Upper lobe of right lung (tissue), 1 donor: ENCODE measurements at regions not wholly inside any gene's neighbourhood (a gene's known extent, or its start where the extent isn't known, plus 50 kb on each side); places are given as distances from the start of the nearest gene placed in this dataset.
"Not testable (repeated sequence)": the region's sequence is repeated elsewhere in the genome, so short reads cannot be mapped to it uniquely, and the experiment has no call there.

Experiments
- ATAC-seq: fragments of 200-7000 bp; cut with Tn5 transposase; one replicate; pipeline ENCODE4 v1.9.1; 2020; ENCODE audit warnings: mild to moderate bottlenecking, moderate library complexity
- DNase-seq: peaks from one replicate; pipeline ENCODE4 v3.0.0-alpha.2; 2020
- H3K27ac ChIP-seq: fragments of 200-600 bp; one replicate; pipeline ENCODE4 v1.8.0; 2022
- H3K27me3 ChIP-seq: fragments of 200-600 bp; one replicate; pipeline ENCODE4 v1.8.0; 2022; ENCODE audit warnings: mild to moderate bottlenecking
- H3K36me3 ChIP-seq: fragments of 200-600 bp; one replicate; pipeline ENCODE4 v1.8.0; 2022
- H3K4me1 ChIP-seq: fragments of 200-600 bp; one replicate; pipeline ENCODE4 v1.8.0; 2022
- H3K4me3 ChIP-seq: fragments of 200-600 bp; one replicate; pipeline ENCODE4 v1.8.0; 2022; ENCODE audit warnings: mild to moderate bottlenecking
- H3K9me3 ChIP-seq: fragments of 200-600 bp; one replicate; pipeline ENCODE4 v1.8.0; 2022
- CTCF ChIP-seq: fragments of 200-600 bp; IDR thresholded peaks from one replicate; pipeline ENCODE4 v1.8.0; 2022; ENCODE audit warnings: antibody characterized with exemption
- intact Hi-C: fragments of 100-400 bp; cut with DNase I; formaldehyde crosslinking; loops from one replicate; pipeline ENCODE4 v1.11.0; 2022
- donor health status: DM: no; HTN: yes; CAD: no; lungs with severe emphysema.

- intact Hi-C loops = no loop called here
- Histone ChIP-seq H3K36me3 (no peaks in the 10 kb centered on the region), H3K9me3 (no peaks in the 10 kb centered on the region), H3K27me3 (no peaks in the 10 kb centered on the region), H3K27ac (no peak overlapping the region), H3K4me3 (no peak overlapping the region), H3K4me1 (peaks cover 30% of the 10 kb centered on the region)
- no peak for TF ChIP-seq CTCF
- ATAC-seq (no peak), DNase-seq (no peak)
These were observed 98.2 kb downstream of the UTRN start for GRCh38 chr6:144383336-144383735.

- no peak overlapping the region for H3K27ac ChIP-seq
- TF ChIP-seq CTCF = no peak
- ATAC-seq (no peak), DNase-seq (no peak)
- no peaks in the 10 kb centered on the region for H3K9me3 ChIP-seq
- H3K4me1 ChIP-seq = peaks cover 26% of the 10 kb centered on the region
- no peaks in the 10 kb centered on the region for H3K27me3 ChIP-seq
- intact Hi-C loops = no loop called here
- no peak overlapping the region for H3K4me3 ChIP-seq
- H3K36me3 ChIP-seq = no peaks in the 10 kb centered on the region
These were observed 99.3 kb downstream of the UTRN start for GRCh38 chr6:144384427-144384826.

GRCh38 chr6:144389474-144389873 is 104.3 kb downstream of the UTRN start:
- DNase-seq, H3K36me3 ChIP-seq, H3K4me3 ChIP-seq, ATAC-seq, H3K27me3 ChIP-seq, intact Hi-C loops, H3K27ac ChIP-seq, H3K9me3 ChIP-seq: not testable (repeated sequence)
- peaks cover 23% of the 10 kb centered on the region for H3K4me1 ChIP-seq

- H3K27me3 ChIP-seq = no peaks in the 10 kb centered on the region
- H3K4me1 ChIP-seq = peaks cover 23% of the 10 kb centered on the region
- no peak overlapping the region for H3K27ac ChIP-seq
- H3K4me3 ChIP-seq = no peak overlapping the region
- intact Hi-C loops = no loop called here
- ATAC-seq = no peak
- DNase-seq = no peak
- TF ChIP-seq CTCF = no peak
- no peaks in the 10 kb centered on the region for H3K36me3 ChIP-seq
- no peaks in the 10 kb centered on the region for H3K9me3 ChIP-seq
These were observed 105.1 kb downstream of the UTRN start for GRCh38 chr6:144390202-144390601.

GRCh38 chr6:144390886-144391285 is 105.8 kb downstream of the UTRN start:
- no peak overlapping the region for H3K4me3 ChIP-seq
- intact Hi-C loops = no loop called here
- no peak for TF ChIP-seq CTCF

GRCh38 chr6:144392536-144392935 is 107.4 kb downstream of the UTRN start:
- no peak for DNase-seq
- no peak overlapping the region for H3K4me3 ChIP-seq
- intact Hi-C loops = no loop called here
- H3K36me3 ChIP-seq = no peaks in the 10 kb centered on the region
- no peak for TF ChIP-seq CTCF
- peaks cover 10% of the 10 kb centered on the region for H3K4me1 ChIP-seq
- H3K27ac ChIP-seq = no peak overlapping the region
- H3K27me3 ChIP-seq = no peaks in the 10 kb centered on the region
- ATAC-seq = no peak
- H3K9me3 ChIP-seq = no peaks in the 10 kb centered on the region

More at GRCh38 chr6:144390886-144391285, 105.8 kb downstream of the UTRN start:
- DNase-seq (no peak), ATAC-seq (no peak)
- H3K4me1 ChIP-seq = peaks cover 23% of the 10 kb centered on the region
- H3K9me3 ChIP-seq = no peaks in the 10 kb centered on the region
- no peaks in the 10 kb centered on the region for H3K36me3 ChIP-seq
- H3K27ac ChIP-seq = no peak overlapping the region
- no peaks in the 10 kb centered on the region for H3K27me3 ChIP-seq
